Nephron progenitor cell (in vitro differentiated cells): ENCODE measurements at regions not wholly inside any gene's neighbourhood (a gene's known extent, or its start where the extent isn't known, plus 50 kb on each side); places are given as distances from the start of the nearest gene placed in this dataset.

Experiments
- DNase-seq: peaks from one replicate; pipeline ENCODE4 v3.0.0; 2021
- H3K27ac Mint-ChIP-seq: 2 replicates; pipeline ENCODE4 v1.8.0; 2021; ENCODE audit warnings: mild to moderate bottlenecking, moderate library complexity, mixed read lengths
- H3K27me3 Mint-ChIP-seq: 2 replicates; pipeline ENCODE4 v1.8.0; 2021; ENCODE audit warnings: mild to moderate bottlenecking, low read depth, mixed read lengths; ENCODE audit not compliant: poor library complexity
- H3K36me3 Mint-ChIP-seq: 2 replicates; pipeline ENCODE4 v1.8.0; 2021; ENCODE audit warnings: low read depth, mixed read lengths
- H3K4me1 Mint-ChIP-seq: 2 replicates; pipeline ENCODE4 v1.8.0; 2021; ENCODE audit warnings: mixed read lengths
- H3K4me3 Mint-ChIP-seq: 2 replicates; pipeline ENCODE4 v1.8.0; 2021; ENCODE audit warnings: mild to moderate bottlenecking, moderate library complexity, mixed read lengths
- H3K9me3 Mint-ChIP-seq: 2 replicates; pipeline ENCODE4 v1.8.0; 2021; ENCODE audit warnings: mild to moderate bottlenecking, moderate library complexity, mixed read lengths
- CTCF ChIP-seq: fragments of 200-600 bp; sonication (generic); IDR thresholded peaks from 2 replicates; pipeline ENCODE4 v1.5.0; 2021; ENCODE audit warnings: antibody characterized with exemption

- no peaks in the 10 kb centered on the region for H3K4me1 Mint-ChIP-seq
- peaks cover 72% of the 10 kb centered on the region for H3K9me3 Mint-ChIP-seq
- DNase-seq = no peak
- no peak overlapping the region for H3K27ac Mint-ChIP-seq
- no peak overlapping the region for H3K4me3 Mint-ChIP-seq
- no peak for TF ChIP-seq CTCF
- no peaks in the 10 kb centered on the region for H3K27me3 Mint-ChIP-seq
- peaks cover 24% of the 10 kb centered on the region for H3K36me3 Mint-ChIP-seq
These were observed 268.5 kb downstream of the WNT5A start for GRCh38 chr3:55218577-55218976.

GRCh38 chr3:55207744-55208143 is 279.4 kb downstream of the WNT5A start:
- Mint-ChIP-seq H3K4me1 (peaks cover 35% of the 10 kb centered on the region), H3K4me3 (no peak overlapping the region), H3K9me3 (peaks cover 46% of the 10 kb centered on the region), H3K27ac (no peak overlapping the region), H3K27me3 (no peaks in the 10 kb centered on the region), H3K36me3 (peaks cover 17% of the 10 kb centered on the region)
- TF ChIP-seq CTCF = no peak
- DNase-seq = no peak

- H3K27ac Mint-ChIP-seq = peak overlapping the region; percentile 58
- TF ChIP-seq CTCF = no peak
- H3K9me3 Mint-ChIP-seq = peaks cover 31% of the 10 kb centered on the region
- H3K4me1 Mint-ChIP-seq = peaks cover 40% of the 10 kb centered on the region
- peak overlapping the region; percentile 9 for H3K4me3 Mint-ChIP-seq
- DNase-seq = peak; percentile 19
- no peaks in the 10 kb centered on the region for H3K27me3 Mint-ChIP-seq
- H3K36me3 Mint-ChIP-seq = peaks cover 17% of the 10 kb centered on the region
These were observed 278.1 kb upstream of the LRTM1 start for GRCh38 chr3:55205990-55206389.

GRCh38 chr3:55204417-55204816 is 276.6 kb upstream of the LRTM1 start:
- Mint-ChIP-seq H3K27me3 (no peaks in the 10 kb centered on the region), H3K36me3 (peaks cover 7% of the 10 kb centered on the region), H3K4me1 (peaks cover 40% of the 10 kb centered on the region), H3K9me3 (peaks cover 15% of the 10 kb centered on the region), H3K27ac (no peak overlapping the region), H3K4me3 (peak overlapping the region; percentile 21)
- no peak for DNase-seq
- no peak for TF ChIP-seq CTCF

GRCh38 chr3:55203546-55203945 is 275.7 kb upstream of the LRTM1 start:
- Mint-ChIP-seq H3K4me1 (peaks cover 40% of the 10 kb centered on the region), H3K4me3 (no peak overlapping the region), H3K27me3 (no peaks in the 10 kb centered on the region), H3K27ac (no peak overlapping the region), H3K36me3 (no peaks in the 10 kb centered on the region), H3K9me3 (peaks cover 6% of the 10 kb centered on the region)
- no peak for TF ChIP-seq CTCF
- DNase-seq = no peak

- Mint-ChIP-seq H3K36me3 (no peaks in the 10 kb centered on the region), H3K4me1 (peaks cover 40% of the 10 kb centered on the region), H3K27ac (no peak overlapping the region), H3K27me3 (no peaks in the 10 kb centered on the region), H3K4me3 (no peak overlapping the region), H3K9me3 (peaks cover 4% of the 10 kb centered on the region)
- TF ChIP-seq CTCF = no peak
- no peak for DNase-seq
These were observed 275.1 kb upstream of the LRTM1 start for GRCh38 chr3:55203006-55203405.
